NB4 (cell line): ENCODE measurements at regions not wholly inside any gene's neighbourhood (a gene's known extent, or its start where the extent isn't known, plus 50 kb on each side); places are given as distances from the start of the nearest gene placed in this dataset.

Experiments used
- DNase-seq: peaks from one replicate; pipeline ENCODE4 v3.0.0; 2010; ENCODE audit warnings: low read depth
- H3K4me3 ChIP-seq: one replicate; pipeline ENCODE4 v1.5.1; 2011; ENCODE audit warnings: mild to moderate bottlenecking, low read depth, low read length, moderate library complexity
- MAX ChIP-seq: IDR thresholded peaks from 2 replicates; pipeline ENCODE4 v1.6.1; 2011; ENCODE audit warnings: low read depth, low read length
- MYC ChIP-seq: IDR thresholded peaks from 2 replicates; pipeline ENCODE4 v1.6.1; 2011; ENCODE audit warnings: low read depth, low read length
- POLR2A ChIP-seq: IDR thresholded peaks from 2 replicates; pipeline ENCODE4 v1.6.1; 2011; ENCODE audit warnings: mild to moderate bottlenecking; ENCODE audit not compliant: insufficient read length; ENCODE audit errors: extremely low read depth
- TF ChIP-seq, protein P1 (sequence below): IDR thresholded peaks from one replicate; pipeline ENCODE4 v1.5.1; 2012; ENCODE audit warnings: low read depth, low read length

- DNase-seq, result no peak
- TF ChIP-seq POLR2A, result no peak
- TF ChIP-seq, protein P1, sequence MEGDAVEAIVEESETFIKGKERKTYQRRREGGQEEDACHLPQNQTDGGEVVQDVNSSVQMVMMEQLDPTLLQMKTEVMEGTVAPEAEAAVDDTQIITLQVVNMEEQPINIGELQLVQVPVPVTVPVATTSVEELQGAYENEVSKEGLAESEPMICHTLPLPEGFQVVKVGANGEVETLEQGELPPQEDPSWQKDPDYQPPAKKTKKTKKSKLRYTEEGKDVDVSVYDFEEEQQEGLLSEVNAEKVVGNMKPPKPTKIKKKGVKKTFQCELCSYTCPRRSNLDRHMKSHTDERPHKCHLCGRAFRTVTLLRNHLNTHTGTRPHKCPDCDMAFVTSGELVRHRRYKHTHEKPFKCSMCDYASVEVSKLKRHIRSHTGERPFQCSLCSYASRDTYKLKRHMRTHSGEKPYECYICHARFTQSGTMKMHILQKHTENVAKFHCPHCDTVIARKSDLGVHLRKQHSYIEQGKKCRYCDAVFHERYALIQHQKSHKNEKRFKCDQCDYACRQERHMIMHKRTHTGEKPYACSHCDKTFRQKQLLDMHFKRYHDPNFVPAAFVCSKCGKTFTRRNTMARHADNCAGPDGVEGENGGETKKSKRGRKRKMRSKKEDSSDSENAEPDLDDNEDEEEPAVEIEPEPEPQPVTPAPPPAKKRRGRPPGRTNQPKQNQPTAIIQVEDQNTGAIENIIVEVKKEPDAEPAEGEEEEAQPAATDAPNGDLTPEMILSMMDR, result no peak
- TF ChIP-seq MAX, result no peak
- TF ChIP-seq MYC, result no peak
- no peak overlapping the region for H3K4me3 ChIP-seq
Observed at GRCh38 chr3:106717178-106717780, 660.0 kb upstream of the CCDC54 start.

DNA sequence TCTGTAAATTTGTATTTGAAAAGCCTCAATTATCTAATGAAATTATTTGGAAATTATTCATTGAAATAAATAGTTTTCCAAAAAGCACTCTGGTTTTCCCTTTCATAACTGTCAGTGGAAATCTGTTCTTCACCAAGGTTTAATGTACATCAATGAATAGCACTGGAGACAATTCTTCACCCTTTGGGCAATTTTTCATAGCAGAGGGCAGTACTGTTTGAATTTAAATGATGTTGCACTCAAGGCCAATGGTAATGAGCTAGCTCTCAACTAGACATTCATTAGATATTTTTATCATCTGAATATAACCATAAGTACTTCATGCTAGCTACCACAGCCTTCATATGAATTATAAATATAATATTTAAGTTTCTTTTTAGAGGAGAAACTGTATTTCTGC lies 658.2 kb upstream of the CCDC54 start:
- DNase-seq, result no peak
- no peak for TF ChIP-seq POLR2A
- H3K4me3 ChIP-seq, result no peak overlapping the region

- no peak for DNase-seq
- no peak for TF ChIP-seq MAX
Observed at GRCh38 chr3:106719583-106719982, 657.7 kb upstream of the CCDC54 start.

GRCh38 chr3:106720510-106720909 lies 656.7 kb upstream of the CCDC54 start:
- H3K4me3 ChIP-seq, result no peak overlapping the region
- no peak for TF ChIP-seq MYC
- TF ChIP-seq POLR2A, result no peak
- TF ChIP-seq MAX, result no peak
- TF ChIP-seq, protein P1, result no peak
- no peak for DNase-seq

More at GRCh38 chr3:106719583-106719982, 657.7 kb upstream of the CCDC54 start:
- H3K4me3 ChIP-seq, result no peak overlapping the region

DNA sequence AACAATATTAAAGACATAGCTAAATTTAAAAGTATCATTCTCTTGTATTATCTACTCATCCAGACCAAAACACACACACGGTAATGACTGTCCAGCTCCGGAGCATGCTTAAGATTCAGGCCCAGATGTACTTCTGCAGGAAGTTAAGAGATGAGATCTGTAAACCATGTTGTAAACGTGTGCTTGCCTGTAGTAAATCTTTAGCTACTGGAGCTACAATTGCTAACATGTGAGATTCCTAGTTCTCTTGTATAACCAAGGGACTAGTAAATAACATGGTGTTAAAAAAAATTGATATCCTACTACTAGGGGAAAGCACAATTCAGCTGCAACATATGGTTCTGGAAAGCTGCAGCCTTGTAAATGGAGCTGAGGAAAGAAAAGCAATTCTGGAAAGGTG lies 651.7 kb upstream of the CCDC54 start:
- H3K4me3 ChIP-seq, result no peak overlapping the region
- TF ChIP-seq, protein P1, result no peak
- TF ChIP-seq MAX, result no peak
- TF ChIP-seq POLR2A, result no peak
- no peak for TF ChIP-seq MYC
- DNase-seq, result no peak

DNA sequence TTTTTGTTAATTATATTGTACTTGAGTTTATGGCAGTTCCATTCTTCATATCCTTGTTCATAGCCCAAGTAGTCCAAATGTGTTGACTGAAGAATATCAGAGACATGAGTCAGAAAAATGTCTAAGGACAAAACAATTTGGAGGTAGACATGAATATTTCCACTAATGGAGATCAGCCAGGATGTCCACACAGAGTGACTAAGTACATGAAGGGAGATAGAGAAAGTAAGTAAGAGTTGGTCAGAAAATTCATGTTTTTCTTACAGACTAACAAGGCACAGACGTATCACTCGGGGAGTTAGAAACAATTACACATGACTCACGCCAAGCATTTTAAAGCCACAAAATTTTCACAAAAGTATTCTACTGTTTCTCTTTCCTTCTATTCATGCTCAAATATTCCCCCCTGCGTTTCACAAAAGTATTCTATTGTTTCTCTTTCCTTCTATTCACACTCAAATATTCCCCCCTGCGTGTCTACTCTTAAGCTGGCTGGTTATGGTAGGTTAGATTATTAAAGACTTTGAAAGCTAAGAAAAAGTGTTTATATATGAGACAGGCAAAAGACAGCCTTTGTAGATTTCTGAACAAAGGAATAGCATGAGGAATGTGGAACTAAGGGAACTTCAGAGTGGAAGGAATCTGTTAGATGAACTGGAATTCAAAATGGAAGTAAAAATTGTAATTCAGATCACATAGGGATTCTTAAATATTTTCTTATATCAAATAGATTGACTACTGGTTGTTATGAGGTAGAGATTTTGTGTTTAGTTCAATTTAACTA lies 648.7 kb upstream of the CCDC54 start:
- no peak for DNase-seq
- H3K4me3 ChIP-seq, result no peak overlapping the region
- no peak for TF ChIP-seq MYC
- TF ChIP-seq, protein P1, result no peak
- no peak for TF ChIP-seq POLR2A
- no peak for TF ChIP-seq MAX
